K562 (cell line): ENCODE measurements at regions not wholly inside any gene's neighbourhood (a gene's known extent, or its start where the extent isn't known, plus 50 kb on each side); places are given as distances from the start of the nearest gene placed in this dataset.

Experiments used
- ATAC-seq: fragments of 200-7000 bp; cut with Tn5 transposase; 3 replicates; pipeline ENCODE4 v1.9.1; 2020; ENCODE audit warnings: moderate library complexity
- BruUV-seq: library from RNA; stranded (reverse); fragments of 400-500 nt; replicated peaks from 2 replicates; lab custom pipeline; 2021; lab: Mats Ljungman, UMichigan
- CTCF ChIA-PET: fragments of 300-600 bp; formaldehyde crosslinking; extraction: SDS; loops from one replicate; lab custom pipeline; 2021; ENCODE audit warnings: low intra/inter-chr PET ratio; lab: Yijun Ruan, JAX
- POLR2A ChIA-PET: fragments of 300-600, 350-650 bp; sonication (Branson Sonifier 250); formaldehyde crosslinking; extraction: SDS; loops from one replicate; lab custom pipeline; 2021; ENCODE audit warnings: antibody characterized with exemption, inconsistent platforms; lab: Yijun Ruan, JAX
- DNase-seq, 4 experiments: peaks; one replicate each; pipeline versions ENCODE4 v3.0.0 to v3.0.0-alpha.2; 2011 to 2018; ENCODE audit warnings: low spot score in 3 of 4, mixed read lengths in 3 of 4; ENCODE audit errors: extremely low read depth in 1 of 4
- FAIRE-seq: peaks from 2 replicates; lab custom pipeline; 2011; peaks lifted over from hg19 to GRCh38; lab: Jason Lieb, UNC
- H2AFZ ChIP-seq: 2 replicates; pipeline ENCODE4 v1.6.0; 2011; ENCODE audit warnings: low read depth, low read length, control low read depth, inconsistent platforms
- H3K27ac ChIP-seq: fragments of 200-600 bp; 3 replicates; pipeline ENCODE4 v1.8.0; 2011; ENCODE audit warnings: low read depth, mild to moderate bottlenecking, control low read depth, inconsistent platforms, low read length, moderate library complexity, mixed read lengths; ENCODE audit errors: extremely low read depth
- H3K27me3 ChIP-seq, 2 experiments: fragments of 300-600 bp in 1 of 2; 2 replicates in 1 of 2; 3 replicates in 1 of 2; pipeline versions ENCODE4 v1.6.0 to v1.8.0; 2011; ENCODE audit warnings: inconsistent platforms in 2 of 2, low read length in 2 of 2, mild to moderate bottlenecking in 1 of 2, mixed read lengths in 1 of 2, moderate library complexity in 1 of 2; ENCODE audit not compliant: control insufficient read depth in 2 of 2, insufficient read depth in 2 of 2
- H3K36me3 ChIP-seq: fragments of 300-600 bp; 3 replicates; pipeline ENCODE4 v1.8.0; 2011; ENCODE audit warnings: mild to moderate bottlenecking, low read length, inconsistent platforms; ENCODE audit not compliant: control insufficient read depth, insufficient read depth
- H3K4me1 ChIP-seq, 2 experiments: fragments of 200-600 bp in 1 of 2; replicated peaks in 1 of 2; 2 replicates in 1 of 2; 3 replicates in 1 of 2; pipeline versions ENCODE4 v1.5.1 to v1.8.0; 2011; ENCODE audit warnings: inconsistent platforms in 2 of 2, low read length in 2 of 2, mild to moderate bottlenecking in 1 of 2, mixed read lengths in 1 of 2, moderate library complexity in 1 of 2; ENCODE audit not compliant: control insufficient read depth in 2 of 2, insufficient read depth in 2 of 2
- H3K4me2 ChIP-seq: 2 replicates; pipeline ENCODE4 v1.6.1; 2011; ENCODE audit warnings: low read length, control low read depth, inconsistent platforms, mixed read lengths; ENCODE audit not compliant: insufficient read depth
- H3K4me3 ChIP-seq: fragments of 200-600 bp; sonication (generic), shearing (Covaris generic); 2 replicates; pipeline ENCODE4 v1.5.1; 2016; ENCODE audit warnings: control low read depth, inconsistent platforms
- H3K79me2 ChIP-seq: fragments of 200-600 bp; 3 replicates; pipeline ENCODE4 v1.8.0; 2011; ENCODE audit warnings: low read length, inconsistent platforms; ENCODE audit not compliant: control insufficient read depth, insufficient read depth
- H3K9ac ChIP-seq, 2 experiments: 2 replicates each; pipeline versions ENCODE4 v1.6.0 to v1.6.1; 2011; ENCODE audit warnings: low read depth in 2 of 2, low read length in 2 of 2, control low read depth in 1 of 2, inconsistent platforms in 1 of 2, mild to moderate bottlenecking in 1 of 2, mixed read lengths in 1 of 2; ENCODE audit not compliant: insufficient read depth in 1 of 2
- H3K9me1 ChIP-seq: one replicate; pipeline ENCODE4 v1.6.0; 2011; ENCODE audit warnings: inconsistent platforms, mild to moderate bottlenecking, low read length, moderate library complexity; ENCODE audit not compliant: control insufficient read depth, insufficient read depth
- H3K9me3 ChIP-seq: replicated peaks from 2 replicates; pipeline ENCODE4 v1.5.1; 2011; ENCODE audit warnings: low read depth, low read length, inconsistent platforms; ENCODE audit not compliant: control insufficient read depth, insufficient read depth
- H4K20me1 ChIP-seq: replicated peaks from 2 replicates; pipeline ENCODE4 v1.6.1; 2011; ENCODE audit warnings: low read length, inconsistent platforms, mixed read lengths; ENCODE audit not compliant: control insufficient read depth, insufficient read depth
- FOXJ2 ChIP-seq: fragments of 200-800 bp; sonication (Bioruptor generic); IDR thresholded peaks from 2 replicates; pipeline ENCODE4 v1.6.1; 2016; ENCODE audit warnings: missing genetic modification characterization, missing compliant biosample characterization
- GTF2B ChIP-seq: IDR thresholded peaks from 2 replicates; pipeline ENCODE4 v1.6.1; 2011; ENCODE audit not compliant: insufficient read length; ENCODE audit errors: extremely low read depth
- KAT2B ChIP-seq: IDR thresholded peaks from one replicate; pipeline ENCODE4 v1.6.1; 2012; ENCODE audit warnings: low read depth, mild to moderate bottlenecking, control low read depth, inconsistent platforms, low read length, moderate library complexity
- MAFF ChIP-seq: IDR thresholded peaks from 2 replicates; pipeline ENCODE4 v1.6.1; 2012; ENCODE audit warnings: low read length, improper control_type of control experiment
- MTA2 ChIP-seq: fragments of 450-650 bp; IDR thresholded peaks from 2 replicates; pipeline ENCODE4 v1.6.1; 2016; ENCODE audit warnings: low read depth
- NR0B1 ChIP-seq: fragments of 450-650 bp; IDR thresholded peaks from one replicate; pipeline ENCODE4 v1.6.1; 2018; ENCODE audit warnings: mild to moderate bottlenecking, moderate library complexity; ENCODE audit not compliant: partially characterized antibody
- NR2C1 ChIP-seq, 2 experiments: fragments of 450-650 bp; IDR thresholded peaks; 2 replicates each; pipeline ENCODE4 v1.6.1; 2017; ENCODE audit warnings: mild to moderate bottlenecking in 2 of 2, antibody characterized with exemption in 1 of 2, inconsistent platforms in 1 of 2, missing compliant biosample characterization in 1 of 2, missing genetic modification characterization in 1 of 2
- PML ChIP-seq: IDR thresholded peaks from 2 replicates; pipeline ENCODE4 v1.6.1; 2012; ENCODE audit warnings: low read length, inconsistent platforms
- SIX5 ChIP-seq, 2 experiments: IDR thresholded peaks; 2 replicates each; pipeline ENCODE4 v1.6.1; 2011; ENCODE audit warnings: low read length in 2 of 2, borderline replicate concordance in 1 of 2, low read depth in 1 of 2, mild to moderate bottlenecking in 1 of 2, moderate library complexity in 1 of 2; ENCODE audit not compliant: insufficient read depth in 1 of 2
- THRA ChIP-seq: fragments of 450-650 bp; IDR thresholded peaks from 2 replicates; pipeline ENCODE4 v1.6.1; 2017; ENCODE audit warnings: mild to moderate bottlenecking, moderate library complexity
- ZNF217 ChIP-seq: sonication (generic); formaldehyde crosslinking; IDR thresholded peaks from 2 replicates; pipeline ENCODE4 v1.8.0; 2022; ENCODE audit warnings: mild to moderate bottlenecking, missing genetic modification reagents
- ZNF586 ChIP-seq: fragments of 450-650 bp; formaldehyde crosslinking; conservative IDR thresholded peaks from 2 replicates; pipeline ENCODE4 v1.4.0; 2020; ENCODE audit warnings: mild to moderate bottlenecking, moderate library complexity
- ZNF696 ChIP-seq: fragments of 250-450 bp; sonication (Bioruptor Pico); conservative IDR thresholded peaks from 2 replicates; pipeline ENCODE4 v1.4.0; 2020; ENCODE audit warnings: mild to moderate bottlenecking, moderate library complexity
- WGBS: fragments of 100-300 bp; shearing (Covaris generic); methylation state at CpG from one replicate; pipeline ENCODE4 v1.1.6; 2016; ENCODE audit warnings: low coverage, mixed read lengths; ENCODE audit not compliant: insufficient coverage; ENCODE audit errors: missing lambda C conversion rate; 5-methylcytosine and 5-hydroxymethylcytosine counted together
- in situ Hi-C: fragments of 300-500 bp; cut with MboI; formaldehyde crosslinking; loops from 4 replicates; pipeline ENCODE4 v1.15.0; 2018; ENCODE audit warnings: inconsistent platforms, mixed read lengths
- intact Hi-C: fragments of 100-400 bp; cut with micrococcal nuclease; formaldehyde crosslinking; loops from 2 replicates; pipeline ENCODE4 v1.14.2; 2022

GRCh38 chr4:30005995-30006394 is 714.2 kb upstream of the PCDH7 start:
- no TSS peak for BruUV-seq
- POLR2A ChIA-PET: no interaction called here
- no peak for FAIRE-seq
- DNase-seq: no peak
- ATAC-seq: no peak
- Histone ChIP-seq H3K36me3 (no peaks in the 10 kb centered on the region), H2AFZ (no peak overlapping the region), H3K4me1 (no peaks in the 10 kb centered on the region), H3K9me3 (no peaks in the 10 kb centered on the region), H3K9me1 (no peaks in the 10 kb centered on the region), H3K9ac (no peak overlapping the region), H3K79me2 (no peaks in the 10 kb centered on the region), H3K27me3 (no peaks in the 10 kb centered on the region), H3K4me2 (no peak overlapping the region), H3K27ac (no peak overlapping the region), H4K20me1 (no peaks in the 10 kb centered on the region), H3K4me3 (no peak overlapping the region)
- no peak for TF ChIP-seq PML
- TF ChIP-seq KAT2B: no peak
- TF ChIP-seq NR2C1 (IDR thresholded peaks at IDR 0.05): no peak
- no peak for TF ChIP-seq NR2C1 (tag; IDR thresholded peaks at IDR 0.05)
- TF ChIP-seq ZNF696 (CRISPR knock-in tag): no peak
- no peak for TF ChIP-seq ZNF586 (CRISPR knock-in tag)
- no peak for TF ChIP-seq FOXJ2
- no peak for TF ChIP-seq ZNF217
- no peak for TF ChIP-seq MTA2
- 0% methylated on average over 4 of the region's 4 CpGs for WGBS
- CTCF ChIA-PET: no interaction called here
- intact Hi-C loops: no loop called here
- in situ Hi-C loops: no loop called here

- Histone ChIP-seq H3K9ac (no peak overlapping the region), H2AFZ (no peak overlapping the region), H3K4me2 (no peak overlapping the region), H3K4me3 (no peak overlapping the region), H3K4me1 (no peaks in the 10 kb centered on the region), H3K27me3 (no peaks in the 10 kb centered on the region), H4K20me1 (no peaks in the 10 kb centered on the region), H3K36me3 (no peaks in the 10 kb centered on the region), H3K27ac (no peak overlapping the region), H3K9me3 (no peaks in the 10 kb centered on the region), H3K79me2 (no peaks in the 10 kb centered on the region), H3K9me1 (no peaks in the 10 kb centered on the region)
- intact Hi-C loops (no loop called here), in situ Hi-C loops (no loop called here)
- 0% methylated on average over 2 of the region's 2 CpGs for WGBS
- BruUV-seq: no TSS peak
- no peak for DNase-seq
- POLR2A ChIA-PET: no interaction called here
- ATAC-seq: no peak
- FAIRE-seq: no peak
- CTCF ChIA-PET: no interaction called here
- TF ChIP-seq NR0B1 (no peak), MAFF (no peak), GTF2B (no peak), THRA (no peak), SIX5 (IDR thresholded peaks at IDR 0.05; ENCODE audit: borderline replicate concordance in 1 of 2, insufficient read depth in 1 of 2, low read depth in 1 of 2, low read length in 2 of 2) (no peak)
Measured at GRCh38 chr4:30024526-30024925, 695.6 kb upstream of the PCDH7 start.
